Fibroblast of peridontal ligament (primary cell): ENCODE measurements at regions not wholly inside any gene's neighbourhood (a gene's known extent, or its start where the extent isn't known, plus 50 kb on each side); places are given as distances from the start of the nearest gene placed in this dataset.

Experiments
- DNase-seq: peaks from one replicate; pipeline ENCODE4 v3.0.0-alpha.2; 2010; ENCODE audit errors: extremely low read depth

DNA sequence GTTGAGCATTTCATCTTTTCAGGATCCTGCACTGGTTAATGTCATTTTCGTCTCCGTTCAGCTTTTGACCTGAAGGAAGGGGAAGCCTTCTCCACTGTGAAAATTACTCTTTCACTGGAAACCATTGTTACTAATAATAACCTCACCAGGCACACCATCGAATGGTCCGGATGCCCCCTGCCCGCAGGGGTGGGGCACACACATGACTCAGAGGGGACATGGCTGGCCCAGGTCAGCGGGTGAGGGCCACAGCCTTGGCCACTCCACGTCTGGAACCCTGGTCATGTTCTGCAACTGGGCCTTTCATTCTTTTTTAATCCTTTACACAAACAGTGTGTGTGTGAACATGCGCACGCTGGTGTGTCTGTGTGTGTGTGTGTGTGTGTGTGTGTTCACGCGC, 191.8 kb downstream of the BCOR start:
- no peak for DNase-seq

DNA sequence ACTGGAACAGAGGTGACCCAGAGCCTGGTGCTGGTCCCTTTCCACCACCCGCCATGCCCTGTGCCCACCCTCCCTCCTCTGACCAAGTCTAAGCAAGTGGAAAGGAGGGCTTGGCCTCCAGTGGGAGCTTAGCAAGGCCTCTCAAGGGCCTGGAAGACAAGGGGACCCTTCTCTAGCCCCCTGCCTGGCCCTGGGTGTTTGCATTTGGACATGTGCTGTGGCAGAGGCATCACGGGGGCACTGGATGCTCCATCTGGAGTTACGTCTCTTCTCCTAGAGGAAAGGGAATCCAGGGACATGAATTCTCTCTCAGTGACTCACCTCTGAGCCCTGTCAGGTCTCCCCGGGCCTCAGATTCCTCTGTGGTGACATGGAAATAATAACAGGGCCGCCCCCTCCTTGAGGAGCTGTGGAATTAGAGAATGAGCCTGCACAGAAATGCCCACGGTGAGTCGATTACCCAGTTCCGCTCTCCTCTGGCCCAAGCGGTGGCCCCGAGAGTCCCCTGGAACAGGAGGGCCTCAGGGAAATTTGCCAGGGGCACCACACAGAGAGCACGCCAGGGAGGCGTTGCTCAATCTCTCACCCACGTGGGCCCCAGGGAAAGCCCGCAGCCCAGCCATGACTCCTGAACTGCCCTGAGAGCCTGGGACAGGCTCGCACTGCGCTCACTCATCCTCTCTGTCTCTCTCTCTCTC, 189.6 kb downstream of the BCOR start:
- peak; percentile 85 for DNase-seq

DNA sequence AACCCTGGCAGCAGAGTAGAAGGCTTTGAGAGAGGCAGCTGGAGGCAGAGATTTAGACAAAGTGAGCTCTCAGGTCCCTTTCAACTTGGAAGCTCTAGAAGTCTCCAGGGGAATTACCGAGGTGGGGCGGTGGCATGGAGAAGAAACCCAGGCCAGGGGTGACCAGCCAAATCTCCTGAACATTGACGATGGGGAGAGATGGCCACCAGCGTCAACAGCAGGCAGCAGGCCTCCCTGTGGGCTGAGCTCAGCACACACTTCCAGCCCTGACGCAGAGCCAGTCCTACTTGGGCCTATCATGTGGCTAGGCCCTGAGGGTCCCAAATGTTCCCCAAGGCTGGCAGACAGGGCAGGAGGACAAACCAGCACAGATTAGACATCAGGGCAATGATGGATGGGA, 187.8 kb downstream of the BCOR start:
- DNase-seq, result no peak

GRCh38 chrX:39910651-39911050, 187.1 kb downstream of the BCOR start:
- DNase-seq, result no peak

DNA sequence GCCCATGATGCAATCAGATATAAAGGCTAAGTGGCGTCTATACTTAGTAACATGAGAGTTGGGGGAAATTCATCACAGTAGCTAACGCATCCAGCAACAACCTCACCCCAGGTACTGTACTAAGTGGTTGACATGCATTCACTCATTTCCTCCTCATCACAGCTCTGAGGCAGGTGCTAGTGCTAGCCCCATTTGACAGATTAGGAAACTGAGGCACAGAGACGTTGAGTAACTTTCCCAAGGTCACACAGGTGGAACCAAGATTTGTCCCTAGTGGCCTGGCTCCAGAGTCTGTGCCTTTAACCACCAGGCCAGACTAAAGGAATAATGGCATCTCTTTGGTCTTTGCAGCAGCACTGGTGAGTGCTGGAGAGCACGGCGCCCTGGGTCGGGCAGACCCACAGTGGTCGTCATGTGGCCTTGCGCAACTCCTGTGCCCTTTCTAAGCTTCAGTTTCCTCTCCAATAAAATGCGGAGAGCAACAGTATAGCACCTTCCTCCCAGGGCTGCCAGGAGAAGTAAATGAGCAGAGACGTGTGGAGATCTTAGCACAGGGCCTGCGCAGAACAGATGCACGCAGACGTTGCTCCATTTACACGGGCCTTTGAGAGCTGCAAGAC, 186.4 kb downstream of the BCOR start:
- no peak for DNase-seq

DNA sequence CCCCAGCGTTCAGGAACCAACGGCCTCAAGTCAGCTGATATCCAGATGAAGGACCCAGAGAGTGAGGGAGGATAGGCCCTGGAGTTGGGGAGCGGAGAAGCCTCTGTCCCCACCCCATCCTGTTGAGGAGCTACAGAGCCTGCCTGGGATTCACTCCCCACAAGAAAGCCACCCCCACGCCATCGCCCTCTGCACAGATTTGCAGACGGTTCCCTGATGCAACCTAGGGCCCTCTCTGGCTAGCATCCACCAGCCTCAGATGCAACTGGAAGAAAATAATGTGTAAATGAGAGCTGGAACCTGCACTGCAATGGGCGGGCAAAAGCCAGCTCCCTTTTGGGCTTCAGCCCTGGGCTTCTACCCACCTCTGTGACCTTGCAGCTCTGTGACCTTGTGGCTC, 185.6 kb downstream of the BCOR start:
- DNase-seq, result no peak

- DNase-seq, result no peak
Measured at GRCh38 chrX:39915081-39915480, 182.7 kb downstream of the BCOR start.

DNA sequence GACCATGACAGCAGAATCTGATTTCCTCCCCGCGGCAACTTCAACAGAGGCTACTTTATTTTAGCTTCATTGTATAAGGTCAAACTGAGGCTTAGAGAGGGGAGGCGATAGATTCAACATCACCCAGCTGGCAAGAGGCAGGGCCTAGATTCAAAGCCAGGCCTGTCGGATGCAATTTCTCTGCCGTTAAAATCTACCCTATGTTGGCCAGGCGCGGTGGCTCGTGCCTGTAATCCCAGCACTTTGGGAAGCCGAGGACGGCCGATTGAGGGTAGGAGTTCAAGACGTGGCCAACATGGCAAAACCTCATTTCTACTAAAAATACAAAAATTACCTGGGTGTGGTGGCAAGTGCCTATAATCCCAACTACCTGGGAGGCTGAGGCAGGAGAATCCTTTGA, 182.2 kb downstream of the BCOR start:
- DNase-seq, result no peak

DNA sequence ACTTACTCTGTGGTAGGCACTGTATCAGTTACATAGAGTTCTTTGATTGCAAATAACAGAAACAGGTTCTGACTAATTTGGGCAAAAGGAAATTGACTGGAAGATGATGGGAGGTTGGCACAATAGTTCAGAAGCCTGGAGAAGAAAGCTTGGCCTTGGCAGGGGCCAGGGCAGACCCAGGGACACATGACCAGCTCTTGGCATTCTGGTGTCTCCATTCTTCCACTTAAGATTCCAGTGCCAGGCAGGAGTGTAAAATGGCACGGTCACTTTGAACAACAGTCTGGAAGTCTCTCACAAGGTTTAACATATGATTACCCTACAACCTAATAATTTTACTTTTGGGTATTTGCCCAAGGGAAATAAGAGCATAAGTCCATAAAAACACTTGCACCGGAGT, 175.9 kb downstream of the BCOR start:
- no peak for DNase-seq

DNA sequence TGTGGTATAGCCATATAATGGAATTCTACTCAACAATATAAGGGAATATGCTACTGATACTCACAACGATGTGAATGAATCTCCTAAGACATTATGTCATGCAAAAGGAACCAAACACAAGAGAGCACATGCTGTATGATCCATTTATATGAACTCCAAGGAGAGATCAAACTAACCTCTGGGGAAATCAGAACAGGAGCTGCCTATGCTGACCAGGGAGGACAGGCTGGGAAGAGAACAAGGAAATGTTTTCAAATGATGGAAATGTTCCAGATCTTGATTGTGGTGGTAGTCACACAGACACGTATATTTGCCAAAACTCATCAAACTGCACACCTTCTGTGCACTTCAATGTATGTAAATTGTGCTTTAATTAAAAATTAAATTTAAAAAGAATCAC, 175.3 kb downstream of the BCOR start:
- no peak for DNase-seq

- no peak for DNase-seq
Measured at GRCh38 chrX:39922926-39923325, 174.8 kb downstream of the BCOR start.

DNA sequence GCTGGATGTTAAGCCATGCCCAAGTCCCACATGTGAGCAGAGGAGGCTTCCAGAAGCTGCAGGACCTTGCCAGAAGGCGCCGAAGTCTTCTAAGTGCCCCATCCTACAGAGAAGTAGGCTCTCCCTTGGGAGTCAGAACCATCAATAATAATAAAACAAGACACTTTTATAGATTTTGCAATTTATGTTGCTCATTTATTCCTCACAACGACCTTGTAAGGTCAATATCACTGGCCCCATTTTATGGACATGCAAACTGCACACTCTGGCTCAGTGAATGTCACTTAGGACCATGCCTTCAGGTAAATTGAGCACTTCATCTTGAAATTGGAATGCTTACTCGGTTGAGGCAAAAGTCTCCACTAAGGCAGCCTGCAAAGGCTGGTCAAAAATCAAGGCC, 170.4 kb downstream of the BCOR start:
- no peak for DNase-seq

- no peak for DNase-seq
Measured at GRCh38 chrX:39928704-39929378, 168.9 kb downstream of the BCOR start.

DNA sequence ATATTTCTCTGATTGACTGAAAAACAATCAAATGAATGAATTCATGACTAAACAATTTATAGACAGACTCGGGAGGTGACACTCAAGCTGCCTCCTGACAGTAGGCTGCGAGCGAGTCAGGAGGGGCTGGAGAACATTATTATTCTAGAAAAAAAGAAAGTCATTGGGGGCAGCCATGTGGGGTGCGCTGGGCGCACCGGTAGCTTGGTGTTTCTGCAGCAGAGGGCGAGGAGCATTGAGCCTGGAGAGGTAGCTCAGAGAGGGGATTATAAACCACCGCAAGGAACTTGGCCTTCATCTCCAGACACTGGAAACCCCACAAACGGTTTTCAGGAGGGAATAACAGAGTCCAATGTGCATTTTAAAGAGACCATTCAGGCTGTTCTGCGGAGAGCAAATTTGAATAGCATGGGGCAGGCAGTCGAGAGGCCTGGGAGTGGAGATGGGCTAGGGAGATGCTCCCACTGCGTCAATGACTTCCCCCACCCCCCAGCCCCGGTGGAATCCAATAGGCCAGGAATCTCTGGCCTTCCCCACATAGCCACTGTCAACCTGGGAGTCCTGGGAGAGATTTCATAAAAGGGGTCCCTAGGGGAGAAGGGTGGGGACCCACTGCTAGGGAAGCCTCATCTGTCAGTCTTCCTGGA, 168.3 kb downstream of the BCOR start:
- DNase-seq, result no peak

DNA sequence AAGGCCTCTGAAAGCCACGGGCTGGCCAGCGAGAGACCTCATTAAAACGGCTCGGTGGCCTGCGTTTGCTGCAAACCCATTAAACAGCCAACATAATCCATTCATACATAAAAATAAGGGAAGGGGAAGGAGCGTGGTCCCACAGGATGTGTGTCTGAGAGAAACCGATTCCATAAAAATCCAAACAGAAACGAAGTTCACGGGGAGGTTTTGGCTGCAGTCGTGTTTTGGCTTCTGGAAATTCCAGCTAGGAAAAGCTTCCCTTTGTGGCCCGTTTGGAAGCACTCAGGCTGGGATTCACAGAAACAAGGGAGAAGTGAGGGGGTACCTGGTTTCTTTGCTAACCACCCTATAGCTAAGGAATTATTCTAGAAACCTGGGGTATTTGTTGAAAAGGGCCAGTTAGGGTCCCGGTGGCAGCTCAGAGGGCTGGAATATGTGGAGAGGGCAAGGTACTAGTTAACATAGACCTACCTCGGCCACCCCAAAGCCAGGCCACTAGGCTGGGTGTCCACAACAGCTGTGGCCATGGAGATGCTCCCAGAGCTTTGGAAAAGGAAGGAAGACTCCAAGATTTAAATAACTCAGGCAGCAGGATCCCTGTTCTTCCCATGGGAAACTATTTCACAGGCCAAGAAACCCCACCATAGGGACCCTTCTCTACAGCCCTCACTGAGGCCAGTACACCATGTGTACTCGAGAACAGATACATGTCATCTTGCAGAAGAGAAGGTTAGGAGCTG, 166.8 kb downstream of the BCOR start:
- no peak for DNase-seq

DNA sequence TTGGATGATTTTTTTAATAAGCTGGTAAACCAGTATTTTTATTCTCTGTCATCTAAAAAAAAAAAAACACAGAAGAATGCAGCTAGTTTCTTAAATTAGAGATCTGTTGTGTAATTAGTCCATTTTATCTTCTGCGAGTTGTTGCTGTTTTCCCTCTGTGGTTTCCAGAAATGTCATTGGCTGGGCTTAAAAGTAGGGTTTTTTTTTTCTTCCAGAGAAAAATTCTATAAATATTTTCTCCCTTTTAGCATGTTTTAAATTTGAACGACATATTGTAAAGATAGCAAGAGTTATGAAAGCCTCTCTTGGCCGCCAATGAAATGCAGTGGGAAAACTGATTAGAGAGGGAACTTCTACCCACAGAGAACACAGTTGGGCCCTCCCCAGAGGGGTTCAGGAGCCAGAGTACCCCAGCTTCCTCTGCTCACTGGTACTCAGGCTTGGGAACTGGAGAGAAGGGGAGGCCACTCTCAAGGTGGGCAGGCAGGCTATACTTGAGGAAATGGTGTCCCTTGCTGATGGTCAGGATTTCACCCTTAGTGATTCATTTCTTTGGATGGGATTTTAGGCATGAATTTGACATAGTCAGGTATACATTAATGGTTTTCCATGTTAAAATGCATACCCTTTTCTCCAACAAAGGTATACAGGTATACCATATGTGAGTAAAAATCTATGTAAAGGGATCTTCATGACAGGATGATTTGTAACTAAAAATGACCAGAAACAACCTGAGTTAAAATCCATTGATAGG, 166.1 kb downstream of the BCOR start:
- no peak for DNase-seq

GRCh38 chrX:39935411-39936064, 162.2 kb downstream of the BCOR start:
- no peak for DNase-seq

- no peak for DNase-seq
Measured at GRCh38 chrX:39936886-39937770, 160.6 kb downstream of the BCOR start.

DNA sequence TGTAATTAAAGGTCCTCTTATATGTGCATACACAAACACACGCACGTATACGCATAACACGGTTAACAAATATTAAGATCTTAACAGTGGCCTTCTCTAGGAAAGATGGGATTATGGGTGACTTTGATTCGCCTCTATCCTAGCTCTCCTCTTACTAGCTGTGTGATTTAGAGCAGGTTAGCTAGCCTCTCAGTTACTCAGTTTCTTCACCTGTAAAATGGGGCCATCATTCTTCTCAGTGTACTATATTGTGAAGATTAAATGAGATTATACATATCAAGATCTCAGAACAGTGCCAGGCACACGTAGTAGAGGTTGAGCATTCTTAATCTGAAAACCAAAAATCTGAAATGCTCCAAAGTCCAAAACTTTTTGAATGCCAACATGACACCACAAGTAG, 159.3 kb downstream of the BCOR start:
- no peak for DNase-seq

DNA sequence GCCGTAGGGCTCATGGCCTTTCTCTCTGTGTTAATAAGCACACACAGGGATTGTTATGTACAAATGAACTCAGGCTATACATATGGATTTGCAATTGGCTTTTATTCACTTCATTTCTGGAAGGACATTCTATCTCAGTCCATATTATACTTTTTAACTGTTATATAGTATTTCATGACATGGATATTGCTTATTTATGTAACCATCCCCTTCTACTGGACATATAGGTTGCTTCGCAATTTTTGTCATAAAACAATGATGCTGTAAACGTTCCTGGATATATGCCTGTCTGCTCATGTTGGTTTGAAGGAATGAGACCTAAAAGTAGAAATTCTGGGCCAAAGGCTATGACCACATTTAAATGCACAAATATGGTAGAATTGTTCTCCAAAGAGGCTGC, 158.1 kb downstream of the BCOR start:
- no peak for DNase-seq
